Activated CD8-positive, alpha-beta T cell treated with anti-CD3 and anti-CD28 coated beads, Interleukin-2, amount 10 ng/mL, durations not matched to agents 7 days and 5 days (primary cell): ENCODE measurements at regions not wholly inside any gene's neighbourhood (a gene's known extent, or its start where the extent isn't known, plus 50 kb on each side); places are given as distances from the start of the nearest gene placed in this dataset.

ENCODE experiments used
- ATAC-seq: fragments of 150-1000 bp; cut with Tn5 transposase; one replicate; pipeline ENCODE4 v1.10.0; 2021; ENCODE audit warnings: moderate library complexity
- CTCF ChIA-PET: fragments of 350-600 bp; sonication (Branson Sonifier 250); formaldehyde crosslinking; loops from one replicate; lab custom pipeline; 2021; ENCODE audit warnings: antibody characterized with exemption; lab: Charles Lee
- POLR2A ChIA-PET: fragments of 350-600 bp; sonication (Branson Sonifier 250); formaldehyde crosslinking; loops from one replicate; lab custom pipeline; 2021; ENCODE audit warnings: antibody characterized with exemption; lab: Charles Lee
- DNase-seq: peaks from one replicate; pipeline ENCODE4 v3.0.0-alpha.2; 2020
- H3K27ac Mint-ChIP-seq: one replicate; pipeline ENCODE4 v1.8.0; 2021; ENCODE audit warnings: mild to moderate bottlenecking, mixed read lengths
- H3K27me3 Mint-ChIP-seq: one replicate; pipeline ENCODE4 v1.8.0; 2021; ENCODE audit warnings: low read depth, mixed read lengths
- H3K36me3 Mint-ChIP-seq: one replicate; pipeline ENCODE4 v1.8.0; 2021; ENCODE audit warnings: low read depth, mixed read lengths
- H3K4me1 Mint-ChIP-seq: one replicate; pipeline ENCODE4 v1.8.0; 2021; ENCODE audit warnings: low read depth, mixed read lengths
- H3K4me3 Mint-ChIP-seq: one replicate; pipeline ENCODE4 v1.8.0; 2021; ENCODE audit warnings: mild to moderate bottlenecking, mixed read lengths
- H3K9me3 Mint-ChIP-seq: one replicate; pipeline ENCODE4 v1.8.0; 2022; ENCODE audit warnings: mixed read lengths; ENCODE audit not compliant: insufficient read depth

DNA sequence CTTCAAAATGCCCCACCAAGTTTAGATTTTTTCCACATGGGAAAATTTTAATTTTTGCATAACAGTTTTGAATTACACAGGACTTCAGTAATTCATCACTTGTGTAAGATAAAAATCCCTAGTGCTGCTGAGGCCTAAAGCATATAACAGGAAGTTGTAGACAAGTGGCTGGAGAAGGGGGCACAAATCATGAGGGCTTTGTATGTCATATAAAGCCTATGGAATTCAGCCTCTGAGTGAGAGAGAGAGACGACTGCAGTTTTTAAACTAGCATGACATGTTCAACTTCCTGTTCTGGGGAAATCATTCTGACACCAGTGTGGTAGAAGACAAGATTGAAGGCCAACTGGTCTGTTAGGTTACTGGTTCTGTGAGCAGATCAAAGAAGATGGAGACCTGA is 187.3 kb upstream of the CHST9 start:
- ChIA-PET CTCF (no interaction called here), POLR2A (no interaction called here)
- DNase-seq (no peak), ATAC-seq (no peak)
- H3K4me1 Mint-ChIP-seq: no peaks in the 10 kb centered on the region
- H3K4me3 Mint-ChIP-seq: no peak overlapping the region
- no peaks in the 10 kb centered on the region for H3K9me3 Mint-ChIP-seq
- H3K27ac Mint-ChIP-seq: no peak overlapping the region
- no peaks in the 10 kb centered on the region for H3K36me3 Mint-ChIP-seq
- H3K27me3 Mint-ChIP-seq: no peaks in the 10 kb centered on the region

- no peaks in the 10 kb centered on the region for H3K27me3 Mint-ChIP-seq
- no peaks in the 10 kb centered on the region for H3K36me3 Mint-ChIP-seq
- H3K27ac Mint-ChIP-seq: no peak overlapping the region
- POLR2A ChIA-PET: no interaction called here
- DNase-seq (no peak), ATAC-seq (no peak)
- H3K4me3 Mint-ChIP-seq: no peak overlapping the region
- no peaks in the 10 kb centered on the region for H3K9me3 Mint-ChIP-seq
- no peaks in the 10 kb centered on the region for H3K4me1 Mint-ChIP-seq
- CTCF ChIA-PET: no interaction called here
Observed at GRCh38 chr18:27366665-27367064, 181.6 kb upstream of the CHST9 start.

GRCh38 chr18:27366151-27366550 is 181.0 kb upstream of the CHST9 start:
- Mint-ChIP-seq H3K27me3 (no peaks in the 10 kb centered on the region), H3K9me3 (no peaks in the 10 kb centered on the region), H3K4me1 (no peaks in the 10 kb centered on the region), H3K36me3 (no peaks in the 10 kb centered on the region), H3K4me3 (no peak overlapping the region), H3K27ac (no peak overlapping the region)
- DNase-seq (no peak), ATAC-seq (no peak)
- POLR2A ChIA-PET: no interaction called here
- CTCF ChIA-PET: no interaction called here

DNA sequence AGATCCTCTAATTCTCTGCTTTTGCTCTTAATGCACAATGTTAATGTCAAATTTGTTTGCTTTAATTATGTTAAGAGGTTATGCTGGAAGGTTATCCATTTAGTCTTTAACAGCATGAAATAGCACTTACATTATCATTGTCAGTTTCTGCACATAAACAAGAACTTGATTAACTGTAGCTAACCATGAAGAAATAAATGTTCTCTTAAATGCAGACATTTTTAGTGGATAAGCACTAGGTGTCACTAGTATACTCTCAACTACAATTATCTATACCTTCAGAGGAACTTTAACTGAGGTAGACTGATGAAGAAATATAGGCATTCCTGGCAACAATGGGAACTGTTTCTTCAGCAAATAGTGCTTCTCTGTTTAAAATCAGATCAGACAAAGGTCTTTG is 178.8 kb upstream of the CHST9 start:
- H3K27ac Mint-ChIP-seq: no peak overlapping the region
- CTCF ChIA-PET: interaction anchor here (0.7 kb wide), 1 partner anchor 235 kb away, joined by 3 read pairs; no protein-coding TSS in a partner anchor
- no peak overlapping the region for H3K4me3 Mint-ChIP-seq

GRCh38 chr18:27361477-27361876 is 176.4 kb upstream of the CHST9 start:
- CTCF ChIA-PET: no interaction called here
- DNase-seq (no peak), ATAC-seq (no peak)
- Mint-ChIP-seq H3K36me3 (no peaks in the 10 kb centered on the region), H3K27me3 (no peaks in the 10 kb centered on the region), H3K27ac (no peak overlapping the region), H3K4me3 (no peak overlapping the region), H3K9me3 (no peaks in the 10 kb centered on the region), H3K4me1 (no peaks in the 10 kb centered on the region)
- POLR2A ChIA-PET: no interaction called here

More for the DNA sequence above, 178.8 kb upstream of the CHST9 start:
- H3K4me1 Mint-ChIP-seq: no peaks in the 10 kb centered on the region
- POLR2A ChIA-PET: no interaction called here
- DNase-seq (no peak), ATAC-seq (no peak)
- H3K36me3 Mint-ChIP-seq: no peaks in the 10 kb centered on the region
- H3K27me3 Mint-ChIP-seq: no peaks in the 10 kb centered on the region
- no peaks in the 10 kb centered on the region for H3K9me3 Mint-ChIP-seq

GRCh38 chr18:27355308-27355707 is 170.2 kb upstream of the CHST9 start:
- H3K4me3 Mint-ChIP-seq: no peak overlapping the region
- no peaks in the 10 kb centered on the region for H3K9me3 Mint-ChIP-seq
- no peaks in the 10 kb centered on the region for H3K27me3 Mint-ChIP-seq
- no peaks in the 10 kb centered on the region for H3K4me1 Mint-ChIP-seq
- ATAC-seq: no peak
- DNase-seq: no peak
- no peaks in the 10 kb centered on the region for H3K36me3 Mint-ChIP-seq
- POLR2A ChIA-PET: no interaction called here
- CTCF ChIA-PET: no interaction called here
- no peak overlapping the region for H3K27ac Mint-ChIP-seq

DNA sequence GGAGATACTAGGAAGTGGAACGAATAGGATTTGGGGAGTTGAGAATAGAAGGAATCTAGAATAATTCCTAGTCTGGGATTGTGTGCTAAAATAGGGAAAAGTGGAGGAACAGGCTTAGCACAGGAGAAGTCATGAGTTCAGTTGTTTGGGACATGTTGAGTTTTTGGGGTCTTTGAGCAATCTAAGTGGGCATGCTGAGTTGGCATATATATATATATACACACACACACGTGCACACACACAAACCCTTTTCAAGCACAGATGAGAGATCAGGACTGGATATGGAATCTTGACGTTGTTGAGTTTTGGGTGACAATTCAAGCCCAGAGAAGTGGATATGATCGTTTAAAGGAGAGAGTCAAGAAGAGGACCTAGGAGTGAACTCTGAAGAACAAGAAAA is 168.2 kb upstream of the CHST9 start:
- no peak for ATAC-seq
- H3K9me3 Mint-ChIP-seq: no peaks in the 10 kb centered on the region
- H3K4me3 Mint-ChIP-seq: no peak overlapping the region
- ChIA-PET POLR2A (no interaction called here), CTCF (no interaction called here)
- no peak overlapping the region for H3K27ac Mint-ChIP-seq
- no peaks in the 10 kb centered on the region for H3K36me3 Mint-ChIP-seq
- H3K4me1 Mint-ChIP-seq: no peaks in the 10 kb centered on the region
- H3K27me3 Mint-ChIP-seq: no peaks in the 10 kb centered on the region
- no peak for DNase-seq

- Mint-ChIP-seq H3K27me3 (no peaks in the 10 kb centered on the region), H3K4me1 (no peaks in the 10 kb centered on the region), H3K9me3 (no peaks in the 10 kb centered on the region), H3K36me3 (no peaks in the 10 kb centered on the region), H3K4me3 (no peak overlapping the region), H3K27ac (no peak overlapping the region)
- CTCF ChIA-PET: no interaction called here
- POLR2A ChIA-PET: no interaction called here
- ATAC-seq (no peak), DNase-seq (no peak)
Observed at GRCh38 chr18:27349284-27349882, 164.3 kb upstream of the CHST9 start.

GRCh38 chr18:27331606-27332005 is 146.5 kb upstream of the CHST9 start:
- Mint-ChIP-seq H3K4me3 (no peak overlapping the region), H3K4me1 (no peaks in the 10 kb centered on the region), H3K9me3 (peaks cover 5% of the 10 kb centered on the region), H3K27me3 (no peaks in the 10 kb centered on the region), H3K27ac (no peak overlapping the region), H3K36me3 (no peaks in the 10 kb centered on the region)
- no peak for ATAC-seq
- CTCF ChIA-PET: no interaction called here
- POLR2A ChIA-PET: no interaction called here
- DNase-seq: no peak

DNA sequence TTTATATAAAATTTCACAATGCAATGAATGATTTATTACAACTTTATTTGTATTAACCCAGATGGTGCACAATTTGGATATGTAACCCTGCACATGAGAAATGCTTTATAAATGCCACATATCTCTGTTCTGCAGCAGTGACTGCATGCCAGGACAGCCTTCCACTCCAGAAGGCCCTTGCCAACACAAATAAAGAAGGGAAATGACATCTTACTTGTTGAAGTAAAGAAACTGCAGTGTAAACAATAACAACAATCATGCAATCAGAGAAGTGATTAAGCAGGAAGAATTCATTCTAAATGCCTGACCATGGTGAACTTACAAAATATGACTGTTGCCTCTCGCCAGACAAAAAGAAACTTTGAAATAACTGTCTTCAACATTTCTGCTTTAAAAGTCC is 129.9 kb upstream of the CHST9 start:
- POLR2A ChIA-PET: no interaction called here
- ATAC-seq: no peak
- H3K4me3 Mint-ChIP-seq: no peak overlapping the region

DNA sequence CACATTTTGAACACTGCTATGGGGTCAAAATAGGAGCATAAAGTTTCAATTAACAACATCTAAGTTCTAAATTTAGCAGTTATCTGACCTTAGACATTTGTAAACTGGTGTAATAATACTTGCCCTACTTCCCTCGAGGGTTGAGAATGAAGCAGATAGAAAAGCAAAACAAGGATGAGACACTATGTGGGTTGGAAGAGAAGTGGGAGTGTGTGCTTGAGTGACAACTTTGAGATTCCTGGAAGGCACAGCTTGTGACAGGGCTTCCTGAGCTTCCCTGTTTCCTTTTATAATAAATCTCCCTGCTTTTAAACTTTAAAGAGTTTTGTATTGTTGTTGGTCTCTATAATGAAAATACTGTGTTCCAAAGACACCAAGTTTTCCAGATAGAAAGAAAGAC is 128.6 kb upstream of the CHST9 start:
- Mint-ChIP-seq H3K4me1 (no peaks in the 10 kb centered on the region), H3K9me3 (peaks cover 4% of the 10 kb centered on the region), H3K27me3 (no peaks in the 10 kb centered on the region), H3K4me3 (no peak overlapping the region), H3K36me3 (no peaks in the 10 kb centered on the region), H3K27ac (no peak overlapping the region)
- POLR2A ChIA-PET: no interaction called here
- DNase-seq: no peak
- ATAC-seq: no peak
- CTCF ChIA-PET: no interaction called here

More for the DNA sequence above, 129.9 kb upstream of the CHST9 start:
- Mint-ChIP-seq H3K27ac (no peak overlapping the region), H3K9me3 (peaks cover 8% of the 10 kb centered on the region), H3K27me3 (no peaks in the 10 kb centered on the region), H3K36me3 (no peaks in the 10 kb centered on the region), H3K4me1 (no peaks in the 10 kb centered on the region)
- no peak for DNase-seq
- CTCF ChIA-PET: no interaction called here

GRCh38 chr18:27312853-27313252 is 127.7 kb upstream of the CHST9 start:
- H3K27ac Mint-ChIP-seq: no peak overlapping the region
- H3K36me3 Mint-ChIP-seq: no peaks in the 10 kb centered on the region
- CTCF ChIA-PET: no interaction called here
- H3K4me3 Mint-ChIP-seq: no peak overlapping the region
- H3K9me3 Mint-ChIP-seq: peaks cover 4% of the 10 kb centered on the region
- DNase-seq: no peak
- POLR2A ChIA-PET: no interaction called here
- H3K4me1 Mint-ChIP-seq: no peaks in the 10 kb centered on the region
- no peaks in the 10 kb centered on the region for H3K27me3 Mint-ChIP-seq
- no peak for ATAC-seq

GRCh38 chr18:27312153-27312552 is 127.0 kb upstream of the CHST9 start:
- CTCF ChIA-PET: no interaction called here
- POLR2A ChIA-PET: no interaction called here
- H3K4me3 Mint-ChIP-seq: no peak overlapping the region
- ATAC-seq: no peak
- no peak for DNase-seq
- H3K4me1 Mint-ChIP-seq: no peaks in the 10 kb centered on the region
- no peaks in the 10 kb centered on the region for H3K36me3 Mint-ChIP-seq
- H3K9me3 Mint-ChIP-seq: peaks cover 4% of the 10 kb centered on the region
- H3K27ac Mint-ChIP-seq: no peak overlapping the region
- no peaks in the 10 kb centered on the region for H3K27me3 Mint-ChIP-seq
